T-cell (primary cell): ENCODE measurements at regions not wholly inside any gene's neighbourhood (a gene's known extent, or its start where the extent isn't known, plus 50 kb on each side); places are given as distances from the start of the nearest gene placed in this dataset.

Experiments
- ATAC-seq, 4 experiments: fragments of 200-7000 bp in 3 of 4; fragments of 150-1000 bp in 1 of 4; cut with Tn5 transposase; replicated peaks in 1 of 4; 1 replicate in 3 of 4; 2 replicates in 1 of 4; pipeline ENCODE4 v1.10.0; 2021; ENCODE audit warnings: moderate library complexity in 3 of 4, mild to moderate bottlenecking in 2 of 4, moderate number of reproducible peaks in 1 of 4
- CTCF ChIA-PET, 2 donors: fragments of 300-600 bp; sonication (Branson Sonifier 250); formaldehyde crosslinking; loops; one replicate each; lab custom pipeline; 2022; ENCODE audit warnings: antibody characterized with exemption in 2 of 2; lab: Charles Lee
- POLR2A ChIA-PET, 2 donors: fragments of 300-600 bp; sonication (Branson Sonifier 250); formaldehyde crosslinking; loops; one replicate each; lab custom pipeline; 2022; ENCODE audit warnings: antibody characterized with exemption in 2 of 2; lab: Charles Lee
- DNase-seq, 35 experiments: peaks; one replicate each; pipeline versions ENCODE4 v3.0.0 to v3.0.0-alpha.2; 2013 to 2023
- H3K27ac ChIP-seq: one replicate; pipeline ENCODE4 v1.5.1; 2013; ENCODE audit warnings: low read length
- H3K27me3 ChIP-seq, 2 experiments: replicated peaks in 1 of 2; 1 replicate in 1 of 2; 2 replicates in 1 of 2; pipeline versions ENCODE4 v1.6.1 to v1.7.0; 2013; ENCODE audit warnings: low read length in 1 of 2, mixed read lengths in 1 of 2; ENCODE audit not compliant: control insufficient read depth in 2 of 2, insufficient read depth in 2 of 2; ENCODE audit errors: extremely low read depth in 1 of 2
- H3K36me3 ChIP-seq, 2 donors: 1 replicate in 1 of 2; 2 replicates in 1 of 2; pipeline versions ENCODE4 v1.6.1 to v1.7.0; 2013; ENCODE audit warnings: low read length in 1 of 2; ENCODE audit not compliant: control insufficient read depth in 2 of 2, insufficient read depth in 1 of 2; ENCODE audit errors: extremely low read depth in 1 of 2
- H3K4me1 ChIP-seq, 2 experiments: 1 replicate in 1 of 2; 2 replicates in 1 of 2; pipeline versions ENCODE4 v1.6.1 to v1.7.0; 2013; ENCODE audit warnings: low read length in 2 of 2, mixed read lengths in 1 of 2; ENCODE audit not compliant: insufficient read depth in 2 of 2, control insufficient read depth in 1 of 2; ENCODE audit errors: extremely low read depth in 1 of 2
- H3K4me3 ChIP-seq, 2 donors: 1 replicate in 1 of 2; 2 replicates in 1 of 2; pipeline versions ENCODE4 v1.5.1 to v1.7.0; 2013; ENCODE audit warnings: mild to moderate bottlenecking in 2 of 2, low read length in 1 of 2, moderate library complexity in 1 of 2; ENCODE audit not compliant: control insufficient read depth in 1 of 2; ENCODE audit errors: extremely low read depth in 1 of 2
- H3K9me3 ChIP-seq: 2 replicates; pipeline ENCODE4 v1.7.0; 2013
- H3K27ac Mint-ChIP-seq, 2 donors: one replicate each; pipeline ENCODE4 v1.8.0; 2020 to 2021; ENCODE audit warnings: mild to moderate bottlenecking in 2 of 2, mixed read lengths in 2 of 2
- H3K27me3 Mint-ChIP-seq, 2 donors: one replicate each; pipeline ENCODE4 v1.8.0; 2021 to 2022; ENCODE audit warnings: mixed read lengths in 2 of 2
- H3K36me3 Mint-ChIP-seq: one replicate; pipeline ENCODE4 v1.8.0; 2021; ENCODE audit warnings: mixed read lengths
- H3K4me1 Mint-ChIP-seq, 3 donors: one replicate each; pipeline ENCODE4 v1.8.0; 2020 to 2022; ENCODE audit warnings: mixed read lengths in 3 of 3, mild to moderate bottlenecking in 1 of 3
- H3K4me3 Mint-ChIP-seq, 3 donors: one replicate each; pipeline ENCODE4 v1.8.0; 2020 to 2022; ENCODE audit warnings: mild to moderate bottlenecking in 3 of 3, mixed read lengths in 3 of 3, moderate library complexity in 3 of 3
- H3K9me3 Mint-ChIP-seq, 3 donors: one replicate each; pipeline ENCODE4 v1.8.0; 2020 to 2022; ENCODE audit warnings: mixed read lengths in 3 of 3
- WGBS: methylation state at CpG from one replicate; pipeline ENCODE4 v1.1.5; 2013; ENCODE audit warnings: missing lambda C conversion rate; ENCODE audit not compliant: insufficient coverage; 5-methylcytosine and 5-hydroxymethylcytosine counted together

- Mint-ChIP-seq H3K36me3 (no peaks in the 10 kb centered on the region), H3K27me3 (peaks cover 20 to 21% of the 10 kb centered on the region in 2 donors), H3K9me3 (peaks cover 12 to 21% (median 13%) of the 10 kb centered on the region in 3 donors), H3K27ac (no peak overlapping the region), H3K4me3 (no peak overlapping the region), H3K4me1 (no peaks in the 10 kb centered on the region)
- Histone ChIP-seq H3K4me3 (no peak overlapping the region), H3K9me3 (no peaks in the 10 kb centered on the region), H3K36me3 (no peaks in the 10 kb centered on the region), H3K4me1 (no peaks in the 10 kb centered on the region), H3K27me3 (peaks cover 0 to 21% of the 10 kb centered on the region in 2 experiments), H3K27ac (no peak overlapping the region)
- DNase-seq (no peak), ATAC-seq (no peak)
- CTCF ChIA-PET, result interaction anchor here in 1 of 2 donors (0.6 to 1.0 kb wide), 2 partner anchors 10 to 13 kb away, joined by 3 read pairs; no protein-coding TSS in a partner anchor
- POLR2A ChIA-PET, result no interaction called here
- WGBS, result 93% methylated on average over 3 of the region's 4 CpGs
These were observed 125.6 kb downstream of the LSM5 start for GRCh38 chr7:32364581-32364980.

GRCh38 chr7:32360127-32360526, 130.1 kb downstream of the LSM5 start:
- Histone ChIP-seq H3K27ac (no peak overlapping the region), H3K4me3 (no peak overlapping the region), H3K9me3 (no peaks in the 10 kb centered on the region), H3K36me3 (no peaks in the 10 kb centered on the region), H3K4me1 (no peaks in the 10 kb centered on the region), H3K27me3 (peaks cover 0 to 20% of the 10 kb centered on the region in 2 experiments)
- ATAC-seq (no peak), DNase-seq (no peak)
- Mint-ChIP-seq H3K4me3 (no peak overlapping the region), H3K9me3 (no peaks in the 10 kb centered on the region), H3K4me1 (no peaks in the 10 kb centered on the region), H3K36me3 (no peaks in the 10 kb centered on the region), H3K27ac (no peak overlapping the region), H3K27me3 (peaks cover 15 to 21% of the 10 kb centered on the region in 2 donors)
- CTCF ChIA-PET, result no interaction called here
- WGBS, result 67% methylated on average over 2 of the region's 5 CpGs
- POLR2A ChIA-PET, result no interaction called here

GRCh38 chr7:32357535-32358277, 132.5 kb downstream of the LSM5 start:
- Histone ChIP-seq H3K9me3 (no peaks in the 10 kb centered on the region), H3K27ac (no peak overlapping the region), H3K36me3 (no peaks in the 10 kb centered on the region), H3K4me1 (no peaks in the 10 kb centered on the region), H3K27me3 (peaks cover 0 to 10% of the 10 kb centered on the region in 2 experiments), H3K4me3 (no peak overlapping the region)
- CTCF ChIA-PET, result interaction anchor here in 1 of 2 donors (2.3 kb wide), 1 partner anchor 10 kb away, joined by 10 read pairs; no protein-coding TSS in a partner anchor
- POLR2A ChIA-PET, result no interaction called here
- Mint-ChIP-seq H3K4me3 (no peak overlapping the region), H3K9me3 (no peaks in the 10 kb centered on the region), H3K27me3 (peaks cover 10 to 23% of the 10 kb centered on the region in 2 donors), H3K4me1 (no peaks in the 10 kb centered on the region), H3K27ac (no peak overlapping the region), H3K36me3 (no peaks in the 10 kb centered on the region)
- ATAC-seq (no peak), DNase-seq (no peak)
- WGBS, result 63% methylated on average over 4 of the region's 8 CpGs

GRCh38 chr7:32347244-32347828, 142.8 kb downstream of the LSM5 start:
- DNase-seq, result peak in 3 of 35 experiments; percentile 0 to 13 (median 4)
- Mint-ChIP-seq H3K4me1 (no peaks in the 10 kb centered on the region), H3K4me3 (no peak overlapping the region), H3K9me3 (peaks cover 0 to 3% (median 0%) of the 10 kb centered on the region in 3 donors), H3K27ac (no peak overlapping the region), H3K27me3 (peaks cover 6 to 7% of the 10 kb centered on the region in 2 donors), H3K36me3 (no peaks in the 10 kb centered on the region)
- CTCF ChIA-PET, result interaction anchor here (0.6 to 2.1 kb wide), 3 partner anchors 10 to 142 kb away, joined by 3 to 10 read pairs (median 4); no protein-coding TSS in a partner anchor
- 67% methylated on average over 2 of the region's 2 CpGs for WGBS
- POLR2A ChIA-PET, result interaction anchor here in 1 of 2 donors (0.6 kb wide), 2 partner anchors 8 to 9 kb away, joined by 4 to 6 read pairs; no protein-coding TSS in a partner anchor
- no peak overlapping the region for H3K27ac ChIP-seq
- H3K36me3 ChIP-seq, result no peaks in the 10 kb centered on the region
- H3K9me3 ChIP-seq, result no peaks in the 10 kb centered on the region
- no peak overlapping the region for H3K4me3 ChIP-seq
- no peaks in the 10 kb centered on the region for H3K27me3 ChIP-seq
- no peaks in the 10 kb centered on the region for H3K4me1 ChIP-seq
- ATAC-seq, result no peak

GRCh38 chr7:32346253-32346652, 143.9 kb downstream of the LSM5 start:
- no peaks in the 10 kb centered on the region for H3K27me3 ChIP-seq

GRCh38 chr7:32336726-32337125, 153.5 kb downstream of the LSM5 start:
- H3K4me3 ChIP-seq, result no peak overlapping the region
- CTCF ChIA-PET, result no interaction called here
- Mint-ChIP-seq H3K36me3 (no peaks in the 10 kb centered on the region), H3K4me3 (no peak overlapping the region), H3K9me3 (peaks cover 4 to 11% (median 8%) of the 10 kb centered on the region in 3 donors), H3K4me1 (no peaks in the 10 kb centered on the region), H3K27ac (no peak overlapping the region), H3K27me3 (peaks cover 0 to 4% of the 10 kb centered on the region in 2 donors)
- H3K36me3 ChIP-seq, result no peaks in the 10 kb centered on the region
- POLR2A ChIA-PET, result no interaction called here
- no peaks in the 10 kb centered on the region for H3K4me1 ChIP-seq
- H3K27me3 ChIP-seq, result peaks cover 0 to 2% of the 10 kb centered on the region in 2 experiments
- 61% methylated on average over 2 of the region's 2 CpGs for WGBS
- H3K27ac ChIP-seq, result no peak overlapping the region
- H3K9me3 ChIP-seq, result no peaks in the 10 kb centered on the region
- ATAC-seq (no peak), DNase-seq (no peak)

More at GRCh38 chr7:32346253-32346652, 143.9 kb downstream of the LSM5 start:
- WGBS, result 88% methylated on average over 1 of the region's 1 CpG
- no peak for DNase-seq
- Histone ChIP-seq H3K9me3 (no peaks in the 10 kb centered on the region), H3K4me3 (no peak overlapping the region), H3K27ac (no peak overlapping the region), H3K4me1 (no peaks in the 10 kb centered on the region), H3K36me3 (no peaks in the 10 kb centered on the region)
- Mint-ChIP-seq H3K27ac (no peak overlapping the region), H3K36me3 (no peaks in the 10 kb centered on the region), H3K27me3 (peaks cover 6 to 7% of the 10 kb centered on the region in 2 donors), H3K4me1 (no peaks in the 10 kb centered on the region), H3K9me3 (peaks cover 0 to 3% (median 0%) of the 10 kb centered on the region in 3 donors), H3K4me3 (no peak overlapping the region)
- CTCF ChIA-PET, result no interaction called here
- POLR2A ChIA-PET, result no interaction called here
- no peak for ATAC-seq
